RWPE2 (cell line): ENCODE measurements at regions not wholly inside any gene's neighbourhood (a gene's known extent, or its start where the extent isn't known, plus 50 kb on each side); places are given as distances from the start of the nearest gene placed in this dataset.

ENCODE experiments used
- ATAC-seq: fragments of 200-7000 bp; cut with Tn5 transposase; 3 replicates; pipeline ENCODE4 v1.9.1; 2021; ENCODE audit warnings: low read depth
- DNase-seq: peaks from one replicate; pipeline ENCODE4 v3.0.0-alpha.2; 2020; ENCODE audit warnings: low spot score
- H3K27ac ChIP-seq: fragments of 450-650 bp; 2 replicates; pipeline ENCODE4 v1.5.1; 2017; ENCODE audit warnings: mild to moderate bottlenecking; ENCODE audit not compliant: poor library complexity, severe bottlenecking
- H3K27me3 ChIP-seq: fragments of 250-450 bp; sonication (Bioruptor Pico); 2 replicates; pipeline ENCODE4 v1.5.1; 2021; ENCODE audit warnings: mild to moderate bottlenecking, moderate library complexity; ENCODE audit not compliant: insufficient read depth, poor library complexity, severe bottlenecking
- H3K36me3 ChIP-seq: fragments of 250-450 bp; sonication (Bioruptor Pico); 2 replicates; pipeline ENCODE4 v1.5.1; 2020; ENCODE audit warnings: low read depth, mild to moderate bottlenecking, moderate library complexity
- H3K4me1 ChIP-seq: fragments of 250-450 bp; sonication (Bioruptor Pico); 2 replicates; pipeline ENCODE4 v1.5.1; 2021; ENCODE audit warnings: mild to moderate bottlenecking, moderate library complexity; ENCODE audit not compliant: insufficient read depth, poor library complexity, severe bottlenecking
- H3K4me3 ChIP-seq: fragments of 250-450 bp; sonication (Bioruptor Pico); 2 replicates; pipeline ENCODE4 v1.5.1; 2021; ENCODE audit warnings: mild to moderate bottlenecking, moderate library complexity; ENCODE audit not compliant: severe bottlenecking
- H3K9me3 ChIP-seq: fragments of 250-450 bp; sonication (Bioruptor Pico); 2 replicates; pipeline ENCODE4 v1.5.1; 2021; ENCODE audit warnings: mild to moderate bottlenecking, moderate library complexity; ENCODE audit not compliant: severe bottlenecking
- TF ChIP-seq, protein P1 (sequence below): fragments of 450-650 bp; IDR thresholded peaks from one replicate; pipeline ENCODE4 v1.5.1; 2017; ENCODE audit warnings: mild to moderate bottlenecking, moderate library complexity; ENCODE audit not compliant: poor library complexity, severe bottlenecking

DNA sequence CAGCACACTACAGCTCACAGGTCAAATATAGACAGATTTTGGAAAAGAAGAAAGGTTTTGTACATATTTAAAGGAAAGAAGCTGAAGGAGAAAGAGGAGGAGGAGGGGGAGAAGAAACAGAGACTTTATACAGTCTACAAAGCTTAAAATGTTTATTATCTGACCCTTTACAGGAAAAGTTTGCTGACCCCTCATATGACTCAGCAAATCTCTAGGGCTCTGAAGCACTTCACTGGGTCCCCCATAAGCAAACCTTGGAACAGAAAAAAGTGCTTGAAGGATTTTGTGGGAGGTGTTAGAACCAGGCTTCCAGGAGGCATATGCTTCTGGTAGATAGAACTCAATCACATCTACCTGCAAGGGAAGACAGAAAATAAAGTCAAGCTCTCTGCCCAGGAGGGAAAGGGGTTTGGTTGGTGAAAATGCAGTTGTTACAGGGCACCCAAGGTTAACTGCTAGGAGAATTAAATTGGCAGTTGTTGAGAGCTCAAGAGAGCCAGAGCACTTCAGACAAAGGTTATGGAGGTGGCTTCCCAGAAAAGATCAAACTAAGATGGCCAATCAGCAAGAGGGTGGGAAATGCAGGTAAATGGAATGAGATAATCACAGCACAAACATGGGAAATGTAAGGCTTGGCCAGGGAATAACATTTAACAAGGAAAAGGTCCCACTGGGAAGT is 207.4 kb upstream of the SGK1 start:
- Histone ChIP-seq H3K4me1 (peaks cover 10% of the 10 kb centered on the region), H3K27ac (no peak overlapping the region), H3K27me3 (no peaks in the 10 kb centered on the region), H3K36me3 (no peaks in the 10 kb centered on the region), H3K4me3 (no peak overlapping the region), H3K9me3 (no peaks in the 10 kb centered on the region)
- TF ChIP-seq, protein P1, sequence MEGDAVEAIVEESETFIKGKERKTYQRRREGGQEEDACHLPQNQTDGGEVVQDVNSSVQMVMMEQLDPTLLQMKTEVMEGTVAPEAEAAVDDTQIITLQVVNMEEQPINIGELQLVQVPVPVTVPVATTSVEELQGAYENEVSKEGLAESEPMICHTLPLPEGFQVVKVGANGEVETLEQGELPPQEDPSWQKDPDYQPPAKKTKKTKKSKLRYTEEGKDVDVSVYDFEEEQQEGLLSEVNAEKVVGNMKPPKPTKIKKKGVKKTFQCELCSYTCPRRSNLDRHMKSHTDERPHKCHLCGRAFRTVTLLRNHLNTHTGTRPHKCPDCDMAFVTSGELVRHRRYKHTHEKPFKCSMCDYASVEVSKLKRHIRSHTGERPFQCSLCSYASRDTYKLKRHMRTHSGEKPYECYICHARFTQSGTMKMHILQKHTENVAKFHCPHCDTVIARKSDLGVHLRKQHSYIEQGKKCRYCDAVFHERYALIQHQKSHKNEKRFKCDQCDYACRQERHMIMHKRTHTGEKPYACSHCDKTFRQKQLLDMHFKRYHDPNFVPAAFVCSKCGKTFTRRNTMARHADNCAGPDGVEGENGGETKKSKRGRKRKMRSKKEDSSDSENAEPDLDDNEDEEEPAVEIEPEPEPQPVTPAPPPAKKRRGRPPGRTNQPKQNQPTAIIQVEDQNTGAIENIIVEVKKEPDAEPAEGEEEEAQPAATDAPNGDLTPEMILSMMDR, result no peak
- DNase-seq (no peak), ATAC-seq (no peak)

DNA sequence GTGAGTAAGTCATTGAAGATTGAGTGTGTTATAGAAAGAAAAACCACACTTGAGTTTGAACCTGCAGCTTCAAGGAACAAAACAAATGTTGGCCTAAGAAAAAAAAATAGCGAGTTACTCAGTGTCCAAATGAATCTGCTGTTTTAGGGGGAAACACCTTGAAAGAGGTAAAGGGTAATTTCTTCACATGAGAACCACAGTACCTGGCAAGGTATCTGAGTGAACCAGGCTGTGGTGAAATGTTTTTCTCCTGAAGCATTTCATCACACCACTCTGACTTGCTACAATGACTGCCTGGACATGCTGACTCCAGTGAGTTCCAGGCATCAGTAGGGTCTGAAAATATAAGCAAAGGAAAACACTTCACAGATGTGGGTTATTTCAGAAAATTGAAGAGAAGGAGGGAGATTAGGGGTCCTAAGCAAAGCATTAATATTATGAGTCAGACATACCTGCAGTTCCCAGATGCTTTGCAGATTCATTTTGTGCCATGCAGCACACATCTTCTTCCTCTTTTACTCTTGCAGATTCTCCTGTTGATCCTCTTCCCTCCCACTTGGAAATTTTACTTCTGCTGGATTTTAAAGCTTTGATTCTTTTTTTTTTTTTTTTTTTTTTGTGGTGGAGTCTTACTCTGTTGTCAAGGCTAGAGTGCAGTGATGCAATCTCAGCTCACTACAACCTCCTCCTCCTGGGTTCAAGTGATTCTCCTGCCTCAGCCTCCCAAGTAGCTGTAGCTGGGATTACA is 206.2 kb upstream of the SGK1 start:
- Histone ChIP-seq H3K4me3 (no peak overlapping the region), H3K9me3 (no peaks in the 10 kb centered on the region), H3K36me3 (no peaks in the 10 kb centered on the region), H3K27me3 (no peaks in the 10 kb centered on the region), H3K27ac (no peak overlapping the region), H3K4me1 (peaks cover 10% of the 10 kb centered on the region)
- ATAC-seq, result peak; percentile 73
- TF ChIP-seq, protein P1, result no peak
- DNase-seq, result no peak

DNA sequence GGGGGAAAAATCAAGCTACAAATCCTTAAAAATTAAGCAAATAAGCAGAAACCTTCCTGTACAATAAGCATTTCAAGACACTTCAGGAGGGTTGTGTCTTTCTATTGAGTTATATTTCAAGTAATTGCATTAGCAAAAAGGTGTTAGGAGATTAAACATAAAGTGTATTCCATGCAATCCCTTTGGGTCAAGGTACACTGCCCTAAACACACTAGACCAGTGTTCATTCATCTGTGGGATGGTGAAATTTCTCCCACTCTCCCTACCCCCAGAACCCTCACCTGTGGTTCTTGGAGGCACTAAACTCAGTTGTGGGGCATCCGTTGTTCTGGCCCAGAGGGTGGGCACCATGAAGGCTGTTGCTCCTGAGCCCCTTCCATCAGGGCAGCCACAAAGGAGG is 205.1 kb upstream of the SGK1 start:
- ATAC-seq, result no peak
- TF ChIP-seq, protein P1, result no peak
- DNase-seq, result no peak
- Histone ChIP-seq H3K27ac (no peak overlapping the region), H3K36me3 (no peaks in the 10 kb centered on the region), H3K9me3 (no peaks in the 10 kb centered on the region), H3K4me3 (no peak overlapping the region), H3K27me3 (no peaks in the 10 kb centered on the region), H3K4me1 (peaks cover 10% of the 10 kb centered on the region)

DNA sequence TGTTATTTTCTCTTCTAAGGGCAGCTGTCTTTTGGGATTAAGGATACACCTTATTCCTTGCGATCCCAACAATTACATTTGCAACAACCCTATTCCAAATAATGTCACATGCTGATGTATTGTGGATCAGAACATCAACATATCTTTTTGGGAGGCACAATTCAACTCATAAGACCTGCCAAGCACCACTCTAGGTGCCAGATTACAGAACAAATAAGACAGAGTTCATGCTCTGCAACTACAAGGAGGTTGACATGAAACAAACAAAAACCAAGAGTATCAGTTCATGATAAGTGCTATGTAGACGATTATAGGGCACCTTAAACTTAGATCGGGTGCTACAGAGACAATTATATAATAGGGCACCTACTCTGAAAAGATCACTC is 203.2 kb upstream of the SGK1 start:
- H3K36me3 ChIP-seq, result no peaks in the 10 kb centered on the region
- TF ChIP-seq, protein P1, result no peak
- H3K4me1 ChIP-seq, result peaks cover 14% of the 10 kb centered on the region
- no peak overlapping the region for H3K4me3 ChIP-seq
- no peaks in the 10 kb centered on the region for H3K27me3 ChIP-seq
- DNase-seq (no peak), ATAC-seq (no peak)
- H3K9me3 ChIP-seq, result no peaks in the 10 kb centered on the region
- no peak overlapping the region for H3K27ac ChIP-seq
